ENCODE measurements at regions not wholly inside any gene's neighbourhood (a gene's known extent, or its start where the extent isn't known, plus 50 kb on each side); places are given as distances from the start of the nearest gene placed in this dataset.

DNA sequence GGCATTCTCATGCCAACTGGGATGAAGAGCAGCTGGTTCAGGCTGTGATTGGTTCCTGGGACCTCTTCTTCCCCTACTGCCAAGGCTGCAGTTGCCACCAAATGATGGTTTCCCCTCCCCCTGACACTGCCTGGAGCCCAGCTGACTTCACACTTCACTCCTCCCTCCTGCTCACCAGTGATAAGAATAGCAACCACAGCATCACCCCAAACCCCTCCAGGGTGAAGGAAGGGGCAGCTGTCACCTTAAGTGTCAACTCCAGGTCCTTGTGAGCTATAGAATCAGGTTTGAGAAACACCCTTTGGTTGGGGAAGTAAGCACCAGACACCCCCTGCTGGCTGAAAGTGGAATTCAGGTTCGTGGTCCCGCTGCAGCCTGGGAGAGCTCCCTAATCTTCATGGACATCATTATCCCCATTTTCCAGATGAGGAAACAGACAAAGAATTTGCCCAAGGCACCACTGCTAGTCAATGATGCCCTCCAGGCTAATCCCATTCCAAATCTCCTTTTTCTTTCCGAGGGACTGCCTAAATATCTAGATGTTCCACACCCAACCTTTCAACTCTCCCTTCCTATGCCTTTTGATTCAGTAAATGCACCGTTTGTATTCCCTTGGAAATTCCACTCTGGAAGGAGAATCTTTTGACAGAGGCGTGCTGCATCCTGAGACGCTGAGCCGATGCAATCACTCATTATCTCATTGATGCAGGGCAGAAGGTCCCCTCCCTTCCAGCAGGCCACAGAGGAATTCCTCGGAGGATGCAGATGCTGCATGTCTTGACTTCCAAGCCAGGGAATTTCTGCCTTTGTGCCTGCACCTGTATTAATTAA lies 50.6 kb upstream of the UQCRFS1 start:
- peak; percentile 2 for DNase-seq

DNA sequence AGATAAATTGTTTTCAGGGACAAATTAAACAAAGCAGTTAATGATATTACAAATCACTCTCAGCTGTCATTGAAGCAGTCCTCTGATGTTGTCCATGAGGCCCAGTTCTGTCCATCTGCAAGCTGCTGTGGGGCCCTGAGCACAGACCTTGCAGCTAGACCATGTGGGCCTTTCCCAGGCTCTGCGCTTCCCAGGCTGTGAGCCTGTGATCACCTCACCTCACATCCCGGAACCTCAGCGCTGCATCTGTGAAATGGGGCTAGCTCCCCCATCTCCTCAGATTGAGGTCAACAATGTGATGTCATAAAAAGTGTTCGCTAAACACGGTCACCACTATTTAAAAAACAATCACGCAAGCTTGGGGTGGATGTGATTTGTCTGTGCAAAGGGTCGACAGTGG lies 51.9 kb upstream of the UQCRFS1 start:
- DNase-seq, result no peak

GRCh38 chr19:29265436-29265835 lies 52.5 kb upstream of the UQCRFS1 start:
- DNase-seq, result no peak

GRCh38 chr19:29266001-29266400 lies 53.0 kb upstream of the UQCRFS1 start:
- no peak for DNase-seq

DNA sequence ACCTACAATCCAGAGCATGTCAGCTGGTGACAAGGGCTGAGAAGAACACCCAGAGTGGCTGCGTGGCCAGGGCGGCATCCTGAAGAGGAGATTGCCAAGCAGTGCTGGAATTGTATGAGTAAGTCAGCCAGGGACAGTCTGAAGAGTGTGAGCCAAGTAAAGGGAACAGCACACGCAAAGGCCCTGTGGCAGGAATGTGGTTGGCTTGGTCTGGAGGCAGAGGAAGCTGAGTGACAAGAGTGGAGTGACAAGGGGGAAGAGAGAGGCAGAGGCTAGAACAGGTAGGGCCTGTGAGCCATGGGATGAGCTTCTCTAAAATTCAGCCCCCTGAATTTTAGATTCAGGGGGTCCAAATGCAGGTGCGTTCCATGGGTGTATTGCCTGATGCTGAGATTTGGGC lies 53.7 kb upstream of the UQCRFS1 start:
- no peak for DNase-seq

- no peak for DNase-seq
Observed at GRCh38 chr19:29267701-29268100, 54.8 kb upstream of the UQCRFS1 start.

GRCh38 chr19:29268103-29268502 lies 55.2 kb upstream of the UQCRFS1 start:
- no peak for DNase-seq

DNA sequence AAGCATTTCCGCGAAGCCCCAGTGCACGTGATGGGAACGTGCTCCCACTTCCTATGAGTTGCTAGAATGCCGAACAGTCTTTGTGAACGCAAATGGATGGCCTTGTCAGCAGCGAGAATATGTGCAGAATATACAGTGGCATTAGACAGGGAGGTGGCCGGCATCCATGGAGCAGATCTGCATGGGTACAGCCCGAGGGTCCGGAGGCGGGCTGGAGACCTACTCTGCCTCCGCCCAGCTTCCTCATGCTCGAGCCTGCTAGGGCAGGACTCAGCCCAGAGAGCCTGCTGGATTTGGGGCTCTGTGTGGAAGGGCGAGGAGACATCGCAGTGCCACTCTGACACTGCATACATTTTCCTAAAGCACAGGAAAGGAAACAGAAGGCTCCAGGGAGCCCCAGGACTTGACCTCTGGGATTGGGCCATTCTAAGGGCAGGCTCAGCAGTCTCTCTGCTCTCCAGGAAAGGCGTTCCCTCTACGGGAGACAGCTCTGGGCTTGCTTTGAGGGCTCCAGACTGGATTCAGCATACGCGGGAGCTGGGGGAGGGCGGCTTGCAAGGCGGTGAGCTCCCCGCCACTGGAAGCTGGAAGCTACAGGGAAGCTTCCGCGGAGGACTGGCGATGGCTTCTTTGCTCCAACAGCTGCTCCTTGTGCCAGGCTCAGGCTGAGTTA lies 55.9 kb upstream of the UQCRFS1 start:
- no peak for DNase-seq

DNA sequence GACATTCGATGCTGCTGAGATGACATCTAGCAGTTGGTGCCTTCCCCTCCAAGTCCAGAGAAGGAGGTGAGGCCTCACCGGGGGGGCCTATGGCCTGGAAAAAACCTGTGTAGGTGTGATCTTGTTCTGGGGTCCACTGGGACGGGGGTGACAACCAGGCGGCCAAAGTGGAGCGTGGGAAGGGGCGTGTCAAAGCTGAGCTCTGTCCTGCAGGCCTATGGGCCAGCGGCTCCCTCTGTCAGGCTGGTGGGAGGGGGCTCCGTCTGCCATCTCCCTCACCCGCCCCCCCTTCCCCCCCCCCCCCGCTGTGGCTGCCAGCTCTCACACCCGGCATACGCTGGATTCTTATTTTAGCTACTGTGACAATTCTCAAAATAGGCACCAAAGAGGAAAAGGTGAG lies 56.7 kb upstream of the UQCRFS1 start:
- no peak for DNase-seq

- DNase-seq, result no peak
Observed at GRCh38 chr19:29271341-29271740, 58.4 kb upstream of the UQCRFS1 start.

DNA sequence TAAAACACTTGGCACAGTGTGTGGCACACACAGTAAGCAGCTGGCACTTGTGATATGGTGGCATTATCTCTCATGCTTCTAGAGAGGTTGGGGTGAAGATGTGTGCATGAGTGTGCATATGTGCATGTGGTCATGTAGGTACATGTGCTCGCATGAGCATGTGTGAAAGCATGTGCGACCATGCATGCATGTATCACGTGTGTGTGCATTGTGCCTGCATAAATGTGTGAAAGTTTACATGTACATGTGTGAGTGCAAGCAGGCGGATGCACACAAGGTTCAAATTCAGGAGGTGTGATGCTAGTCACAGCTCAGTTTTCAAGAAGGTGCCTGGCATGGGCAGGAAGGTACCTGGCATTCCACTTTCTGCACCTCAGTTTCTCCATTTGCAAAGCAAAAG lies 59.0 kb upstream of the UQCRFS1 start:
- DNase-seq, result no peak

- no peak for DNase-seq
Observed at GRCh38 chr19:29273000-29273640, 60.2 kb upstream of the UQCRFS1 start.

DNA sequence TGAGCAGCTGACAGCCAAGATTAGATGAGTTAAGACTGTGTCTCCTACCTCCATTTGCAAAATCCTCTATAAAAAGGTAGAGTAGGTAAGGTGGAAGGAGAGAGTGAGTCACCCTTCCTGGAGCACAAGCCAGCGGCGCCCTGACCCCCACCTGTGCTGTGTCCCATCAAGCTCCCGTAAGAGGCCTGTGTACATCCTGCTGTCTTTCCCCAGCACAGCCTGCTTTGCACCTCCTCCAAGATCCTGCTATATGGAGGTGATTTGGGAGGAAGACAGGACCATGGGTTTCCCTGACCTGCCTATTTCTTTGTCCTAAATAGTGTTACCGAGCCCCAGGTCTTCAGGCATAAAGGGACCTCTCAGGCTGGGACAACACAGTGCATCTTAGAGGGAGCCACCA lies 62.3 kb upstream of the UQCRFS1 start:
- no peak for DNase-seq

GRCh38 chr19:29277102-29277501 lies 64.2 kb upstream of the UQCRFS1 start:
- DNase-seq, result no peak

GRCh38 chr19:29278716-29279115 lies 65.8 kb upstream of the UQCRFS1 start:
- no peak for DNase-seq

DNA sequence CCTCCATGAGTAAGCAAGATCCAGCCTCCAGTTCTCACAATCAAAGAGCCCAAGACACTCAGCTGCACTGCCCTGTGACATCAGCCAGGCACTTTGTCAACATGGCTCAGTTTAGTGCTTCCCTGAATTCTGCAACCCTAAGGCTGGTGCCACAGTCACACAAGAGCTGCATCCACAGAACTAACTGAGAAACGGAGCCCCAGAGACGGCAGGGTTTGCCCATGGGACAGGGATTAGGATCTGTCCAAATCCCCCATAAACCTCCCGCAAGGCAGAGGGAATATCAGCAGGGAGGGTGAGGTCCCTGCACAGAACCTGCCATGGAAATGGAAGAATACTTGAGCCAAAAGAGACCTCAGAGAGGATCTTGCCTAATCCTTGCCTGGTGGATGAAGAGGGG lies 70.4 kb upstream of the UQCRFS1 start:
- no peak for DNase-seq

GRCh38 chr19:29285187-29285687 lies 72.3 kb upstream of the UQCRFS1 start:
- no peak for DNase-seq

DNA sequence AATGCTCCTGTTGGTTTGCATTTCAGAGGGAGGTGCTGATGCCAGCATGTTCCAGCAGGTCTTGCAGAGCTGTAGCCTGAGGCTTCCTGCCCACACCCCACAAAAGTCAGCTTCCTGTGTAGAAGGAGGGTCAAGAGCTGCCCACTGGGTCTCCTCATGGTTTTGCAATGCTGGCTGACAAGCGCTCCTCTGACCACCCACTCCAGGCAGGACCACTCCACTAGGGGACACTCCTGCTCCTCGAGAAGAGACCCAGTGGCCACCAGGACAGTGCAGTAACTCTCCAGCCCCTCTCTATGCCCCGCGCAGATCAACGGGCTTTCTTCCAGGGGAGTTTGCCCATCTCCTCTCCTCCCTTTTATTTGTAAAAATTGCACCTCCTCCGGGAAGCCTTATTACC lies 72.9 kb upstream of the UQCRFS1 start:
- DNase-seq, result no peak

- no peak for DNase-seq
Observed at GRCh38 chr19:29287061-29287460, 74.1 kb upstream of the UQCRFS1 start.

GRCh38 chr19:29288256-29288655 lies 75.3 kb upstream of the UQCRFS1 start:
- DNase-seq, result no peak

DNA sequence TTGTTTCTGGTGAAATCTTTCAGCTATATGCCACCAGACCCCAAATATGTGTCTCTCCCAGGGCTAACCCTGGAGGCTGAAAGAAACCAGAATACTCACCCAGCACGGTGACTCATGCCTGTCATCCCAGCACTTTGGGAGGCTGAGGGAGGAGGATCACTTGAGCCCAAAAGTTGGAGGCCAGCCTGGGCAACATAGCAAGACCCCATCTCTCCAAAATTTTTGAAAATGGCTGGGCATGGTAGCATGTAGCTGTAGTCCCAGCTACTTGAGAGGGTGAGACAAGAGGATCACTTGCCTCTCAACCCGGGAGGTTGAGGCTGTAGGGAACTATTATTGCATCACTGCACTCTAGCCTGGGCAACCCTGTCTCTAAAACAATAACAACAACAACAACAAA lies 76.1 kb upstream of the UQCRFS1 start:
- no peak for DNase-seq

DNA sequence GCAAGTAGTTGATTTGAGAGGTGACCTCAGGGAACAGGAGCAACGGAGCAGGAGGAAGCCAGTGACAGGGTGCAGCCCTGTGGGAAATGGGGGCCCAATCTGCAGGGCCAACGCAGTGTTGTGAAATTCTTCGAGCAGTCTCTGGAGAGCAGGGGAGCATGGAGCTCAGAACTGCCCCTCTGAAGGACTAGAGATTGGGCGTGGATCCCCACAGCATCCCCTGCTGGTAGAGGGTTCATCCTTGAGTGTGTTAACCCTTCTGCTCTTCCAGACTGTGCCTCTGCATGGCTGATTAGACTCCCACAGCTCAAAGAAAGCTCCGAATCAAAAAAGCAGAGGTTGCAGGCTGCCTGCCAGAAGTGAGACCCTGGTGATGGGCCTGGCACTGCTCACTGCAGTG lies 77.9 kb upstream of the UQCRFS1 start:
- no peak for DNase-seq

DNA sequence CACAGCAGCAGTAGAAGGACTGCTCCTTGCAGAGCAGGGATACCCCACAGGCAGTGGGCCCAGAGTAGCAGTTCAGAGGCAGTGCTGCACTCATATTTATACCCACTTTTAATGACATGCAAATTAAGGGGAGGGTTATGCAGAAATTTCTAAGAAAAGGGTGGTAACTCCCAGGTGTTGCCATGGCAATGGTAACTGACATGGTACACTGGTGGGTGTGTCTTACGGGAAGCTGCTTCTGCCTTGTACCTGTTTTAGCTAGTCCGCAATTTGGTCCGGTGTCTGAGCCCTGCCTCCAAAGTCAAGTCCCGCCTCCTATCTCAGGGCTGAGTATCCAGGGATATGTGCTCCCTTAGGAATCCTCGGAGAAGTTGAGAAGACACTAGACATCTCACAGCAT lies 79.2 kb upstream of the UQCRFS1 start:
- DNase-seq, result no peak

- no peak for DNase-seq
Observed at GRCh38 chr19:29292562-29292961, 79.6 kb upstream of the UQCRFS1 start.
